GM23338 (cell line): ENCODE measurements at regions not wholly inside any gene's neighbourhood (a gene's known extent, or its start where the extent isn't known, plus 50 kb on each side); places are given as distances from the start of the nearest gene placed in this dataset.
A peak's percentile ranks its signal among the peaks of the same experiment; 100 is the strongest.

Experiments used
- ATAC-seq: fragments of 200-7000 bp; cut with Tn5 transposase; 3 replicates; pipeline ENCODE4 v1.9.1; 2020
- DNase-seq: peaks from one replicate; pipeline ENCODE4 v3.0.0-alpha.2; 2015; ENCODE audit warnings: low spot score
- H2AFZ ChIP-seq: fragments of 200-600 bp; sonication (generic); 2 replicates; pipeline ENCODE4 v1.8.0; 2016; ENCODE audit warnings: antibody characterized with exemption, mild to moderate bottlenecking, moderate library complexity
- H3F3A ChIP-seq: fragments of 200-600 bp; sonication (generic); replicated peaks from 2 replicates; pipeline ENCODE4 v1.8.0; 2017; ENCODE audit warnings: antibody characterized with exemption, mixed run types, low read depth
- H3K27ac ChIP-seq: fragments of 200-600 bp; sonication (generic); 2 replicates; pipeline ENCODE4 v1.6.1; 2016; ENCODE audit warnings: low read depth
- H3K27me3 ChIP-seq: fragments of 200-600 bp; sonication (generic); 2 replicates; pipeline ENCODE4 v1.8.0; 2016; ENCODE audit warnings: mild to moderate bottlenecking, mixed run types, moderate library complexity; ENCODE audit not compliant: insufficient read depth
- H3K36me3 ChIP-seq: fragments of 200-600 bp; sonication (generic); 2 replicates; pipeline ENCODE4 v1.8.0; 2016; ENCODE audit warnings: mild to moderate bottlenecking; ENCODE audit not compliant: insufficient read depth
- H3K4me1 ChIP-seq: fragments of 200-600 bp; sonication (generic); 2 replicates; pipeline ENCODE4 v1.8.0; 2016; ENCODE audit warnings: mild to moderate bottlenecking, moderate library complexity; ENCODE audit not compliant: insufficient read depth
- H3K4me2 ChIP-seq: fragments of 200-600 bp; sonication (generic); 2 replicates; pipeline ENCODE4 v1.7.1; 2017; ENCODE audit warnings: mixed run types
- H3K4me3 ChIP-seq: fragments of 200-600 bp; sonication (generic); 2 replicates; pipeline ENCODE4 v1.6.1; 2016; ENCODE audit warnings: mixed run types
- H3K79me2 ChIP-seq: fragments of 200-600 bp; sonication (generic); replicated peaks from 2 replicates; pipeline ENCODE4 v1.8.0; 2017; ENCODE audit warnings: mild to moderate bottlenecking; ENCODE audit not compliant: insufficient read depth
- H3K9me2 ChIP-seq: fragments of 200-600 bp; sonication (generic); 2 replicates; pipeline ENCODE4 v1.8.0; 2017; ENCODE audit not compliant: insufficient read depth
- H4K20me1 ChIP-seq: fragments of 200-600 bp; sonication (generic); replicated peaks from 2 replicates; pipeline ENCODE4 v1.8.0; 2017; ENCODE audit warnings: mild to moderate bottlenecking; ENCODE audit not compliant: insufficient read depth
- H3K27ac Mint-ChIP-seq: 2 replicates; pipeline ENCODE4 v1.8.0; 2020; ENCODE audit warnings: inconsistent platforms, mild to moderate bottlenecking, moderate library complexity, mixed read lengths
- H3K27me3 Mint-ChIP-seq: 3 replicates; pipeline ENCODE4 v1.8.0; 2022; ENCODE audit warnings: low read depth, mild to moderate bottlenecking, moderate library complexity, mixed read lengths, inconsistent platforms; ENCODE audit not compliant: insufficient read depth, poor library complexity
- H3K36me3 Mint-ChIP-seq: 3 replicates; pipeline ENCODE4 v1.8.0; 2021; ENCODE audit warnings: low read depth, mild to moderate bottlenecking, inconsistent platforms, moderate library complexity, mixed read lengths
- H3K4me1 Mint-ChIP-seq: 3 replicates; pipeline ENCODE4 v1.8.0; 2020; ENCODE audit warnings: mild to moderate bottlenecking, inconsistent platforms, mixed read lengths
- H3K4me3 Mint-ChIP-seq: 3 replicates; pipeline ENCODE4 v1.8.0; 2021; ENCODE audit warnings: moderate library complexity, mild to moderate bottlenecking, inconsistent platforms, mixed read lengths
- H3K9me3 Mint-ChIP-seq: 3 replicates; pipeline ENCODE4 v1.8.0; 2020; ENCODE audit warnings: moderate library complexity, mild to moderate bottlenecking, inconsistent platforms, mixed read lengths
- CREB1 ChIP-seq: fragments of 250-450 bp; sonication (Bioruptor Pico); IDR thresholded peaks from 2 replicates; pipeline ENCODE4 v1.5.0; 2020; ENCODE audit warnings: low read depth, mild to moderate bottlenecking, moderate library complexity
- CTCF ChIP-seq, 2 experiments: fragments of 200-600 bp in 1 of 2; sonication (generic) in 1 of 2; conservative IDR thresholded peaks; 2 replicates each; pipeline versions ENCODE4 v1.5.1 to v1.6.1; 2016 to 2017; ENCODE audit warnings: antibody characterized with exemption in 2 of 2, low read depth in 2 of 2, mild to moderate bottlenecking in 2 of 2, moderate library complexity in 1 of 2
- EZH2 ChIP-seq: fragments of 200-600 bp; sonication (generic); IDR thresholded peaks from one replicate; pipeline ENCODE4 v1.8.0; 2017; ENCODE audit warnings: antibody characterized with exemption, mild to moderate bottlenecking, low read depth; ENCODE audit not compliant: unreplicated experiment
- EZH2phosphoT487 ChIP-seq: fragments of 200-600 bp; sonication (generic); IDR thresholded peaks from one replicate; pipeline ENCODE4 v1.8.1; 2018; ENCODE audit warnings: antibody characterized with exemption; ENCODE audit not compliant: unreplicated experiment
- JUNB ChIP-seq: IDR thresholded peaks from one replicate; pipeline ENCODE4 v1.6.1; 2016; ENCODE audit warnings: antibody characterized with exemption; ENCODE audit not compliant: unreplicated experiment
- NANOG ChIP-seq: IDR thresholded peaks from 2 replicates; pipeline ENCODE4 v1.6.1; 2016; ENCODE audit warnings: antibody characterized with exemption, borderline replicate concordance
- STAT1 ChIP-seq: IDR thresholded peaks from one replicate; pipeline ENCODE4 v1.6.1; 2016; ENCODE audit warnings: antibody characterized with exemption; ENCODE audit not compliant: unreplicated experiment
- ZNF114 ChIP-seq: fragments of 250-450 bp; sonication (Bioruptor Pico); IDR thresholded peaks from 2 replicates; pipeline ENCODE4 v1.5.0; 2020; ENCODE audit warnings: mild to moderate bottlenecking, moderate library complexity
- ZNF331 ChIP-seq: fragments of 250-450 bp; sonication (Bioruptor Pico); IDR thresholded peaks from 2 replicates; pipeline ENCODE4 v1.5.0; 2020; ENCODE audit warnings: low read depth, mild to moderate bottlenecking, moderate library complexity
- TF ChIP-seq, protein P1 (sequence below): IDR thresholded peaks from one replicate; pipeline ENCODE4 v1.6.1; 2018; ENCODE audit warnings: antibody characterized with exemption; ENCODE audit not compliant: unreplicated experiment
- TF ChIP-seq, protein P2 (sequence below): IDR thresholded peaks from 2 replicates; pipeline ENCODE4 v1.6.1; 2016; ENCODE audit warnings: antibody characterized with exemption

DNA sequence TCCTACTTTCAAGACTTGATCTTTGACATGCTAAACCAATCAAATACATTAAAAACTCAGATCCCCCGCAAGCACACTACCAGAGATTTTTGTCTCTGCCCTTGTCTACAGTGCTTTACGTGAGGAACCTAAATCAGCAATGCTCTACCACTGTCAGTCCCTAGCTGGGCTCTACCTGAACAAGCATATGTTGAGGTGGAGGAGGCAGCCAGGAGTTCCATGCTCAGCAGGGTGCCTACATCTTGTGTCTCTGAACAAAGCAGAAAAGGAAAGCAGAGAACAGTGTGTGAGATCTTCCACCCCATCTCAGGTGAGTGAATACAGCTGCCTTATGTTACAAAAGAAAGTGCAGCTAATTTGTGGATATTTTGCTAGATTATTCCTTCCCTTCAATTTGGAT lies 255.0 kb downstream of the NDUFS4 start:
- H3K9me3 Mint-ChIP-seq, result no peaks in the 10 kb centered on the region
- H3K27ac Mint-ChIP-seq, result no peak overlapping the region
- no peaks in the 10 kb centered on the region for H3K36me3 Mint-ChIP-seq
- peaks cover 4% of the 10 kb centered on the region for H3K9me2 ChIP-seq
- H3K27me3 ChIP-seq, result no peaks in the 10 kb centered on the region
- H3K27me3 Mint-ChIP-seq, result peaks cover 2% of the 10 kb centered on the region
- no peaks in the 10 kb centered on the region for H3F3A ChIP-seq
- ATAC-seq (peak; percentile 82), DNase-seq (peak; percentile 47)
- H3K4me2 ChIP-seq, result no peak overlapping the region
- no peak overlapping the region for H2AFZ ChIP-seq
- H3K79me2 ChIP-seq, result no peaks in the 10 kb centered on the region
- TF ChIP-seq EZH2 (no peak), JUNB (no peak), NANOG (no peak), STAT1 (no peak)
- no peak overlapping the region for H3K4me3 Mint-ChIP-seq
- H3K36me3 ChIP-seq, result no peaks in the 10 kb centered on the region
- H4K20me1 ChIP-seq, result no peaks in the 10 kb centered on the region
- H3K27ac ChIP-seq, result no peak overlapping the region
- H3K4me1 Mint-ChIP-seq, result peaks cover 12% of the 10 kb centered on the region
- H3K4me3 ChIP-seq, result no peak overlapping the region
- H3K4me1 ChIP-seq, result 0 out of 2 replicates have a peak, but pooled peaks cover 5% of the 10 kb centered on the region

- Histone ChIP-seq H3K4me1 (0 out of 2 replicates have a peak, but pooled peaks cover 5% of the 10 kb centered on the region), H3K9me2 (no peaks in the 10 kb centered on the region; the same call in 1 of the 2 replicates), H3K36me3 (no peaks in the 10 kb centered on the region), H2AFZ (no peak overlapping the region), H3F3A (no peaks in the 10 kb centered on the region), H3K27me3 (no peaks in the 10 kb centered on the region), H3K4me3 (no peak overlapping the region), H3K4me2 (no peak overlapping the region), H4K20me1 (no peaks in the 10 kb centered on the region), H3K27ac (no peak overlapping the region), H3K79me2 (no peaks in the 10 kb centered on the region)
- Mint-ChIP-seq H3K36me3 (no peaks in the 10 kb centered on the region), H3K9me3 (no peaks in the 10 kb centered on the region), H3K27ac (no peak overlapping the region), H3K4me3 (no peak overlapping the region), H3K27me3 (no peaks in the 10 kb centered on the region), H3K4me1 (peaks cover 12% of the 10 kb centered on the region)
- ATAC-seq (no peak), DNase-seq (no peak)
- TF ChIP-seq ZNF331 (CRISPR knock-in tag) (no peak), ZNF114 (CRISPR knock-in tag) (no peak), CTCF (conservative IDR thresholded peaks at IDR 0.05; ENCODE audit: low read depth in 2 of 2) (no peak), CREB1 (no peak), EZH2phosphoT487 (no peak), NANOG (no peak), EZH2 (no peak)
- TF ChIP-seq, protein P1, sequence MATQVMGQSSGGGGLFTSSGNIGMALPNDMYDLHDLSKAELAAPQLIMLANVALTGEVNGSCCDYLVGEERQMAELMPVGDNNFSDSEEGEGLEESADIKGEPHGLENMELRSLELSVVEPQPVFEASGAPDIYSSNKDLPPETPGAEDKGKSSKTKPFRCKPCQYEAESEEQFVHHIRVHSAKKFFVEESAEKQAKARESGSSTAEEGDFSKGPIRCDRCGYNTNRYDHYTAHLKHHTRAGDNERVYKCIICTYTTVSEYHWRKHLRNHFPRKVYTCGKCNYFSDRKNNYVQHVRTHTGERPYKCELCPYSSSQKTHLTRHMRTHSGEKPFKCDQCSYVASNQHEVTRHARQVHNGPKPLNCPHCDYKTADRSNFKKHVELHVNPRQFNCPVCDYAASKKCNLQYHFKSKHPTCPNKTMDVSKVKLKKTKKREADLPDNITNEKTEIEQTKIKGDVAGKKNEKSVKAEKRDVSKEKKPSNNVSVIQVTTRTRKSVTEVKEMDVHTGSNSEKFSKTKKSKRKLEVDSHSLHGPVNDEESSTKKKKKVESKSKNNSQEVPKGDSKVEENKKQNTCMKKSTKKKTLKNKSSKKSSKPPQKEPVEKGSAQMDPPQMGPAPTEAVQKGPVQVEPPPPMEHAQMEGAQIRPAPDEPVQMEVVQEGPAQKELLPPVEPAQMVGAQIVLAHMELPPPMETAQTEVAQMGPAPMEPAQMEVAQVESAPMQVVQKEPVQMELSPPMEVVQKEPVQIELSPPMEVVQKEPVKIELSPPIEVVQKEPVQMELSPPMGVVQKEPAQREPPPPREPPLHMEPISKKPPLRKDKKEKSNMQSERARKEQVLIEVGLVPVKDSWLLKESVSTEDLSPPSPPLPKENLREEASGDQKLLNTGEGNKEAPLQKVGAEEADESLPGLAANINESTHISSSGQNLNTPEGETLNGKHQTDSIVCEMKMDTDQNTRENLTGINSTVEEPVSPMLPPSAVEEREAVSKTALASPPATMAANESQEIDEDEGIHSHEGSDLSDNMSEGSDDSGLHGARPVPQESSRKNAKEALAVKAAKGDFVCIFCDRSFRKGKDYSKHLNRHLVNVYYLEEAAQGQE, result no peak
- TF ChIP-seq, protein P2, sequence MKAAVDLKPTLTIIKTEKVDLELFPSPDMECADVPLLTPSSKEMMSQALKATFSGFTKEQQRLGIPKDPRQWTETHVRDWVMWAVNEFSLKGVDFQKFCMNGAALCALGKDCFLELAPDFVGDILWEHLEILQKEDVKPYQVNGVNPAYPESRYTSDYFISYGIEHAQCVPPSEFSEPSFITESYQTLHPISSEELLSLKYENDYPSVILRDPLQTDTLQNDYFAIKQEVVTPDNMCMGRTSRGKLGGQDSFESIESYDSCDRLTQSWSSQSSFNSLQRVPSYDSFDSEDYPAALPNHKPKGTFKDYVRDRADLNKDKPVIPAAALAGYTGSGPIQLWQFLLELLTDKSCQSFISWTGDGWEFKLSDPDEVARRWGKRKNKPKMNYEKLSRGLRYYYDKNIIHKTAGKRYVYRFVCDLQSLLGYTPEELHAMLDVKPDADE, result no peak
Observed at GRCh38 chr5:53817183-53817582, 256.7 kb downstream of the NDUFS4 start.
